ENCODE measurements at regions not wholly inside any gene's neighbourhood (a gene's known extent, or its start where the extent isn't known, plus 50 kb on each side); places are given as distances from the start of the nearest gene placed in this dataset.

GRCh38 chr12:111274777-111275176, 94.1 kb downstream of the PHETA1 start:
- TF ChIP-seq CTCF (IDR thresholded peaks at IDR 0.05), result no peak
- TF ChIP-seq EZH2 (IDR thresholded peaks at IDR 0.05; ENCODE audit: borderline replicate concordance, insufficient read depth, low read depth, low read length, poor library complexity, severe bottlenecking), result no peak
